Calu3 (cell line): ENCODE measurements at regions not wholly inside any gene's neighbourhood (a gene's known extent, or its start where the extent isn't known, plus 50 kb on each side); places are given as distances from the start of the nearest gene placed in this dataset.
"Not testable (repeated sequence)": the region's sequence is repeated elsewhere in the genome, so short reads cannot be mapped to it uniquely, and the experiment has no call there.

Source experiments
- BruUV-seq: library from RNA; stranded (reverse); fragments of 400-500 nt; replicated peaks from 2 replicates; lab custom pipeline; 2021; lab: Mats Ljungman, UMichigan
- CTCF ChIA-PET: fragments of 300-600 bp; sonication (Branson Sonifier 250); formaldehyde crosslinking; loops from one replicate; lab custom pipeline; 2022; ENCODE audit warnings: antibody characterized with exemption; lab: Charles Lee
- DNase-seq: peaks from one replicate; pipeline ENCODE4 v3.0.0; 2022
- H3K27ac Mint-ChIP-seq: one replicate; pipeline ENCODE4 v1.8.0; 2022; ENCODE audit warnings: mixed read lengths; ENCODE audit not compliant: unreplicated experiment
- H3K27me3 Mint-ChIP-seq: one replicate; pipeline ENCODE4 v1.8.0; 2022; ENCODE audit warnings: mixed read lengths; ENCODE audit not compliant: unreplicated experiment
- H3K36me3 Mint-ChIP-seq: one replicate; pipeline ENCODE4 v1.8.0; 2022; ENCODE audit warnings: mild to moderate bottlenecking, moderate library complexity, mixed read lengths; ENCODE audit not compliant: insufficient read depth, unreplicated experiment
- H3K4me1 Mint-ChIP-seq: one replicate; pipeline ENCODE4 v1.8.0; 2022; ENCODE audit warnings: mild to moderate bottlenecking, low read depth, mixed read lengths; ENCODE audit not compliant: unreplicated experiment
- H3K4me3 Mint-ChIP-seq: one replicate; pipeline ENCODE4 v1.8.0; 2022; ENCODE audit warnings: mild to moderate bottlenecking, low read depth, moderate library complexity, mixed read lengths; ENCODE audit not compliant: unreplicated experiment
- H3K9me3 Mint-ChIP-seq: one replicate; pipeline ENCODE4 v1.8.0; 2022; ENCODE audit warnings: low read depth, mixed read lengths; ENCODE audit not compliant: unreplicated experiment
- intact Hi-C: fragments of 100-400 bp; cut with micrococcal nuclease; formaldehyde crosslinking; loops from one replicate; pipeline ENCODE4 v1.10.0; 2022; ENCODE audit not compliant: unreplicated experiment
- TF ChIP-seq, protein P1 (sequence below): fragments of 200-600 bp; IDR thresholded peaks from one replicate; pipeline ENCODE4 v1.8.0; 2022; ENCODE audit warnings: antibody characterized with exemption; ENCODE audit not compliant: unreplicated experiment

DNA sequence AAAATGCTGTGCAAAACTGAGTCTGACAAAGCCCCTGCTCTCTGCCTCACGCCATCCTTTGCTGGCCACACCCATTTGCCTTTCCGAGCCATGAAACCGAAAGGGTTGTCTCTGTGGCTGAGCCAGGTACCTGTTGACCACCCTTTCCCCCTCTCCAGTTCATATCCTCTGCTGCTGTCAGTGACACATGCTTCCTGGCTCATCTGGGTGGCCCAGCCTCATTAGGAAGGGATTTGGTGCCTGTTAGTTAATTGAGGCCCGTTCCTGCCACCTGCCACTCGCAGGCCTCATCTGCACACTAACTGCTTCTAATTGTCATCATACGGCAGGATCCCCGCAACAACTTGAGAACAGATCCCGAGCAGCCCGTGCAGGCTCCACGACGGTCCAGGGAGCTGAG is 79.2 kb downstream of the OLIG1 start:
- Mint-ChIP-seq H3K4me3 (no peak overlapping the region), H3K27me3 (peaks cover 91% of the 10 kb centered on the region), H3K36me3 (no peaks in the 10 kb centered on the region), H3K9me3 (no peaks in the 10 kb centered on the region), H3K27ac (no peak overlapping the region), H3K4me1 (no peaks in the 10 kb centered on the region)
- BruUV-seq, result no TSS peak
- TF ChIP-seq, protein P1, sequence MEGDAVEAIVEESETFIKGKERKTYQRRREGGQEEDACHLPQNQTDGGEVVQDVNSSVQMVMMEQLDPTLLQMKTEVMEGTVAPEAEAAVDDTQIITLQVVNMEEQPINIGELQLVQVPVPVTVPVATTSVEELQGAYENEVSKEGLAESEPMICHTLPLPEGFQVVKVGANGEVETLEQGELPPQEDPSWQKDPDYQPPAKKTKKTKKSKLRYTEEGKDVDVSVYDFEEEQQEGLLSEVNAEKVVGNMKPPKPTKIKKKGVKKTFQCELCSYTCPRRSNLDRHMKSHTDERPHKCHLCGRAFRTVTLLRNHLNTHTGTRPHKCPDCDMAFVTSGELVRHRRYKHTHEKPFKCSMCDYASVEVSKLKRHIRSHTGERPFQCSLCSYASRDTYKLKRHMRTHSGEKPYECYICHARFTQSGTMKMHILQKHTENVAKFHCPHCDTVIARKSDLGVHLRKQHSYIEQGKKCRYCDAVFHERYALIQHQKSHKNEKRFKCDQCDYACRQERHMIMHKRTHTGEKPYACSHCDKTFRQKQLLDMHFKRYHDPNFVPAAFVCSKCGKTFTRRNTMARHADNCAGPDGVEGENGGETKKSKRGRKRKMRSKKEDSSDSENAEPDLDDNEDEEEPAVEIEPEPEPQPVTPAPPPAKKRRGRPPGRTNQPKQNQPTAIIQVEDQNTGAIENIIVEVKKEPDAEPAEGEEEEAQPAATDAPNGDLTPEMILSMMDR, result no peak
- CTCF ChIA-PET, result no interaction called here
- intact Hi-C loops, result no loop called here
- DNase-seq, result no peak

GRCh38 chr21:33150968-33151367 is 78.8 kb upstream of the IFNAR2 start:
- peaks cover 89% of the 10 kb centered on the region for H3K27me3 Mint-ChIP-seq

DNA sequence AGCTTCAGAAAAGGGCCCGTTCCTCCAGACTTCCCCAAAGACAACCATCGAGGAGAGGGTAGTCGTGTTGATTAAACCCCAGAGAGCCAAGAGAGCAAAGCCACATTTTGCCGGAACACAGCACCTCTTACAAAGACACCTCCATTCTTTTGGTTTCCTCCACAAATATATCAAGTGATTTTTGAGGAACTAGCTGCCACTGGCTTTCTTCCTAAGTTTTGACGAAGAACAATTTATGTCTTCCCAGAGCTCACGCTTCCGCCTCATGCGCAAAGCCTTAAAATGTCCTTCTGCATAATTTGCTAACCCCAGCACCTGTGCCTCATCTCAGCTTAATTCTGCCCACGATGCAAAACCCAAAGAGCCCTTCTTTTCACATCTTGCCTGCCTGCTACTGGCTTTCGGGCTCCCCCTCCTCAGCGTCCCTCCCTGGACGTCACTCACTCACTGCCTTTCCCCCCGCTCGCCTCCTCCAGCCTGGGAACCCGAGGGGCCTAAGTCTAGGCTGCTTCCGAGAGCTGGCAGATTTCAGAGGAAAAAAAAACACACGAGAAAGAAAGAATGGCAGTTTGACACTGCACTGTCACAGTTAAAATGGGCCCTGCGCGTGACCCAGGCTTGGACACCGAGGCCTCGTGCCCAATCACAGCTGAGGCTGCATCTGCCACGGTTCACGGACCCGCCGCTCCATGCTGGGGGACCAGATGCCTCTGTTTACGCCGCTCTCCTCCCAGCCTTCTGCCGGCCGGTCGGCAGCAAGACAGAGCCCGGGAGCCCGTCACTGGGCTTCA is 77.6 kb upstream of the IFNAR2 start:
- intact Hi-C loops, result no loop called here
- H3K27ac Mint-ChIP-seq, result no peak overlapping the region
- no TSS peak for BruUV-seq
- H3K4me3 Mint-ChIP-seq, result no peak overlapping the region
- CTCF ChIA-PET, result no interaction called here
- no peaks in the 10 kb centered on the region for H3K4me1 Mint-ChIP-seq
- DNase-seq, result no peak
- H3K27me3 Mint-ChIP-seq, result peaks cover 85% of the 10 kb centered on the region
- TF ChIP-seq, protein P1, result no peak
- no peaks in the 10 kb centered on the region for H3K9me3 Mint-ChIP-seq
- H3K36me3 Mint-ChIP-seq, result no peaks in the 10 kb centered on the region

More at GRCh38 chr21:33150968-33151367, 78.8 kb upstream of the IFNAR2 start:
- DNase-seq, H3K4me1 Mint-ChIP-seq, H3K9me3 Mint-ChIP-seq, CTCF ChIA-PET, H3K27ac Mint-ChIP-seq, BruUV-seq, H3K36me3 Mint-ChIP-seq, H3K4me3 Mint-ChIP-seq, intact Hi-C loops: not testable (repeated sequence)

DNA sequence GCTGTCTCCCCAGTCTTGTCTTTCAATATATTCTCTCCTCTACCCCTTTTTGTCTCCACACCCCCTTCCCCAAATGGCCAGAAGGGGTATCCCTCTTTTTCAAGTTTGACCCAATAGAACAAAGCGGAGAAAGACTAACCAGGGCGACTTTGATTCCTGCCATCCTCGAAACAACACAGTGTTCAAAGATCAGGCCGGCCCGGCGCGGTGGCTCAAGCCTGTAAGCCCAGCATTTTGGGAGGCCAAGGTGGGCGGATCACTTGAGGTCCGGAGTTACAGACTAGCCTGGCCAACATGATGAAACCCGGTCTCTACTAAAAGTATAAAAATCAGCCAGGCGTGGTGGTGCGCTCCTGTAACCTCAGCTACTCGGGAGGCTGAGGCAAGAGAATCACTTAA is 77.0 kb upstream of the IFNAR2 start:
- Mint-ChIP-seq H3K9me3 (no peaks in the 10 kb centered on the region), H3K27me3 (peaks cover 86% of the 10 kb centered on the region), H3K4me3 (no peak overlapping the region), H3K4me1 (no peaks in the 10 kb centered on the region), H3K36me3 (no peaks in the 10 kb centered on the region), H3K27ac (no peak overlapping the region)
- BruUV-seq, result no TSS peak
- no peak for DNase-seq
- intact Hi-C loops, result no loop called here
- CTCF ChIA-PET, result no interaction called here
- TF ChIP-seq, protein P1, result no peak

- H3K36me3 Mint-ChIP-seq, result no peaks in the 10 kb centered on the region
- no peak overlapping the region for H3K27ac Mint-ChIP-seq
- no TSS peak for BruUV-seq
- no peaks in the 10 kb centered on the region for H3K9me3 Mint-ChIP-seq
- H3K27me3 Mint-ChIP-seq, result peaks cover 81% of the 10 kb centered on the region
- TF ChIP-seq, protein P1, result no peak
- CTCF ChIA-PET, result no interaction called here
- no peak overlapping the region for H3K4me3 Mint-ChIP-seq
- intact Hi-C loops, result no loop called here
- H3K4me1 Mint-ChIP-seq, result no peaks in the 10 kb centered on the region
- DNase-seq, result no peak
These were observed 74.7 kb upstream of the IFNAR2 start for GRCh38 chr21:33155005-33155404.
